Chondrocyte (in vitro differentiated cells): ENCODE measurements at regions not wholly inside any gene's neighbourhood (a gene's known extent, or its start where the extent isn't known, plus 50 kb on each side); places are given as distances from the start of the nearest gene placed in this dataset.

Experiments used
- DNase-seq: peaks from one replicate; pipeline ENCODE4 v3.0.0; 2021; ENCODE audit warnings: mixed read lengths, low spot score
- H3K27ac Mint-ChIP-seq: one replicate; pipeline ENCODE4 v1.8.0; 2021; ENCODE audit warnings: mild to moderate bottlenecking, moderate library complexity, mixed read lengths; ENCODE audit not compliant: unreplicated experiment
- H3K27me3 Mint-ChIP-seq: 2 replicates; pipeline ENCODE4 v1.8.0; 2021; ENCODE audit warnings: low read depth, mixed read lengths
- H3K36me3 Mint-ChIP-seq: 2 replicates; pipeline ENCODE4 v1.8.0; 2021; ENCODE audit warnings: low read depth, mixed read lengths
- H3K4me1 Mint-ChIP-seq: 2 replicates; pipeline ENCODE4 v1.8.0; 2021; ENCODE audit warnings: low read depth, mild to moderate bottlenecking, mixed read lengths
- H3K4me3 Mint-ChIP-seq: one replicate; pipeline ENCODE4 v1.8.0; 2021; ENCODE audit warnings: mild to moderate bottlenecking, moderate library complexity, mixed read lengths; ENCODE audit not compliant: unreplicated experiment
- H3K9me3 Mint-ChIP-seq: 2 replicates; pipeline ENCODE4 v1.8.0; 2021; ENCODE audit warnings: low read depth, mixed read lengths
- TF ChIP-seq, protein P1 (sequence below): fragments of 200-600 bp; sonication (generic); IDR thresholded peaks from 2 replicates; pipeline ENCODE4 v1.5.0; 2021; ENCODE audit warnings: antibody characterized with exemption, mild to moderate bottlenecking, moderate library complexity

DNA sequence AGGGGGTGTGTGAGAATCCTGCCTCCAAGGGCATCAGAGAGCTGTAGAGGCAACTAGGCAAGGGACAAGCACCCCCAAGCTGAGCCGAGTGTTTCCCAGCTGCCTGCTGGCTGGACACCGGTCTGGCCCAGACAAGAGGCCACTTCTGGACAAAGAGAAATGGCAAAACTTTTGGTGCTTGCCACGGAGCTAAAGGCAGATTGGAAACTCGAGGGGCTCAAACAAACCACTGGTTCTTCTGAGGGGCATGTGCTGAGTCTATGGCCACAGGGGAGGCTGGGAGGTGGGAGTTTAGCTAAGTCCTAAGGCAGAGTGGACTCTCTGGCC, 66.5 kb upstream of the INPP5A start:
- Mint-ChIP-seq H3K27me3 (peaks cover 14% of the 10 kb centered on the region), H3K9me3 (peaks cover 3% of the 10 kb centered on the region), H3K4me1 (peaks cover 4% of the 10 kb centered on the region), H3K4me3 (no peak overlapping the region), H3K27ac (no peak overlapping the region), H3K36me3 (peaks cover 1% of the 10 kb centered on the region)
- TF ChIP-seq, protein P1, sequence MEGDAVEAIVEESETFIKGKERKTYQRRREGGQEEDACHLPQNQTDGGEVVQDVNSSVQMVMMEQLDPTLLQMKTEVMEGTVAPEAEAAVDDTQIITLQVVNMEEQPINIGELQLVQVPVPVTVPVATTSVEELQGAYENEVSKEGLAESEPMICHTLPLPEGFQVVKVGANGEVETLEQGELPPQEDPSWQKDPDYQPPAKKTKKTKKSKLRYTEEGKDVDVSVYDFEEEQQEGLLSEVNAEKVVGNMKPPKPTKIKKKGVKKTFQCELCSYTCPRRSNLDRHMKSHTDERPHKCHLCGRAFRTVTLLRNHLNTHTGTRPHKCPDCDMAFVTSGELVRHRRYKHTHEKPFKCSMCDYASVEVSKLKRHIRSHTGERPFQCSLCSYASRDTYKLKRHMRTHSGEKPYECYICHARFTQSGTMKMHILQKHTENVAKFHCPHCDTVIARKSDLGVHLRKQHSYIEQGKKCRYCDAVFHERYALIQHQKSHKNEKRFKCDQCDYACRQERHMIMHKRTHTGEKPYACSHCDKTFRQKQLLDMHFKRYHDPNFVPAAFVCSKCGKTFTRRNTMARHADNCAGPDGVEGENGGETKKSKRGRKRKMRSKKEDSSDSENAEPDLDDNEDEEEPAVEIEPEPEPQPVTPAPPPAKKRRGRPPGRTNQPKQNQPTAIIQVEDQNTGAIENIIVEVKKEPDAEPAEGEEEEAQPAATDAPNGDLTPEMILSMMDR: no peak
- DNase-seq: peak; percentile 56

DNA sequence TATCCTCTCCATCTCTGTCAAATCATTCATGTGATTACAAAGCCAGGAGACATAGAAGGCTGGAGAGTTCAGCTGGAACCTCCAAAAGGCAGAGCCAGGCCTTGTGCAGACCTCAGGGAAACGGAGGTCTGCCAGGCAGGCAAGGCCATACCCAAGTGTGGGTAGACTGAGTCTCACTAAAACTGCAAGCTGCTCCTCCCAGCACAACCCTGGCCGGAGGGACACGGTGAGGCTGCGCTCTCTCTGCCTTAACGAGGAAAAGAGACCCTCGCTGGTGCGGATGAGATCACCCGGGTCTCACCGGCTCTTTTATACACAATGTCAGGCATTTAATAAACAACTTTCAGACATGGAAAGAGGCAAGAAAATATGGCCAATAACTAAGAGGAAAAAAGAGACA, 66.1 kb upstream of the INPP5A start:
- Mint-ChIP-seq H3K36me3 (peaks cover 1% of the 10 kb centered on the region), H3K27ac (no peak overlapping the region), H3K4me3 (no peak overlapping the region), H3K4me1 (peaks cover 4% of the 10 kb centered on the region), H3K27me3 (peaks cover 14% of the 10 kb centered on the region), H3K9me3 (peaks cover 3% of the 10 kb centered on the region)
- peak; percentile 52 for DNase-seq
- TF ChIP-seq, protein P1: no peak

DNA sequence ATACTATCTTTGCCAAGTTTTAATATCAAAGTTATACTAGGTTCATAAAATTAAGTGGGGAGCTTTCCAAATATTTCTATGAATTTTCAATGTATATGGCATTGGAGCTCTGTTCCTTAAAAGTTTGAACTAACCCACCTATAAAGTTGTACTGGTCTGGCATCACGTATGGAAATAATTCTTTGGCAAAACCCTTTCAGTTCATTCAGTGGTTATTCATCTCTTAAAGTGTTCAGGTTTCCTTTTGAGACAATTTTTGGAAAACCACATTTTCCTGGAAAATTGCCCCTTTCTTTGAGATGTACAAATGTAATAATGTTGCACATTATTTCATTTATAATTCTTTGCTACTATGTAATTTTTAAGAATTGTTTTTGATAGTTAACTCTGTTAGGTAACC, 62.5 kb upstream of the INPP5A start:
- TF ChIP-seq, protein P1: no peak
- no peak for DNase-seq
- H3K27ac Mint-ChIP-seq: no peak overlapping the region
- H3K27me3 Mint-ChIP-seq: peaks cover 14% of the 10 kb centered on the region
- H3K36me3 Mint-ChIP-seq: peaks cover 1% of the 10 kb centered on the region
- H3K4me3 Mint-ChIP-seq: no peak overlapping the region
- peaks cover 4% of the 10 kb centered on the region for H3K4me1 Mint-ChIP-seq
- H3K9me3 Mint-ChIP-seq: peaks cover 3% of the 10 kb centered on the region

DNA sequence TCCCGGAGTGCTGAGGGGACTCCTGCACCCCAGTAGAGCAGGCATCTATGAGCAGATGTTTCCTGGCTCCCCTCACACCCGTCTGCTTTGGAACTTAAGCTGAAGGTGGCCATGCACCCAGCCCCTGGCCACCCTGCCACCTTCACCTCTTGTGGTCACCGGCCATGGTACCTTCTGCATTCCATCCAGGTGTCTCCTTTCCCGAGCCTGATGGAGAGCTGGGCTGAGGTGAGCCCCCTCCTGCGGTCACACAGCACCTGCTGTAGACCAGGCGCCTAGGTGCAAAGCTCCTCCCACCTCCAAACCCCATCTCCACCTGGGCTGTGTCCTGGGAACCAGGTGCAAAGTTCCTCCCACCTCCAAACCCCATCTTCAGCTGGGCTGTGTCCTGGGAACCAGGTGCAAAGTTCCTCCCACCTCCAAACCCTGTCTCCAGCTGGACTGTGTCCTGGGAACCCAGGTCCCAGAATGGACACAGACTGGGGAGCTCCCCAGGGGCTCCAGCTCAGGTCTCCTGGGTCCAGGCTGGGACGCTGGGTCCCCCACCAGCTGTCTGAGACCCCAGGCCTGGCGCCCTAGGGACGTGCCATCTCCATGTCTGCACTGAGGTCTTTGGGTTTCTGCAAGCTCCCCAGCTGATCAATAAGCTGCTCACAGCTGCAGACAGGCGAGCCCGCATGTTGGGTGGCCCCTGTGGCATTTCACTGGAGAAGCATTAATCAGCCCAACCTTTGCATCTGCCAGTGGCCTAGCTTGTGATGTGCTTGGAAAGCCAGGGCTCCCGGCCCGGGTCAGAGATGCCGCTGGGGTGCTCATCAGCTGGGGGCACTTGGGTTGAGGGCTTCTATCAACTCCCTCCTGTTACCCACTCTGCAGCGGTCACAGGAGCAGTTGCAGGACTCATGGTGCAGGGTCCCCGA, 61.2 kb upstream of the INPP5A start:
- TF ChIP-seq, protein P1: no peak

DNA sequence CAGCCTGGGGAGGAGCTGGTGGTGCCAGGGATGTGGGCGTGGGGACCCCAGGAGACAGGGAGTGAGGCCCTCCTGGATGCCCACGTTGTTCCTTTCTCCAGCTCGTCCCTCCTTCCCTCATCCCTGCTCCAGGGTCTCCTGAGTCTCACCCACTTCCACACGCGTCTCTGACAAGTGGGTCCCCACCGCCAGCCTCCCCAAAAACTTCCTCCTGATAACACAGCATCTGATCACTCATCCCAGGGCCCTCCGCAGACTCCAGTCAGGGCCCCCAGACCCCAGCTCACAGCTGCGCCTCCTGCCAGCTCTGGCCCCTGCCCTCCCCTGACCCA, 60.6 kb upstream of the INPP5A start:
- Mint-ChIP-seq H3K36me3 (peaks cover 1% of the 10 kb centered on the region), H3K27ac (no peak overlapping the region), H3K9me3 (no peaks in the 10 kb centered on the region), H3K4me1 (peaks cover 20% of the 10 kb centered on the region), H3K4me3 (no peak overlapping the region), H3K27me3 (peaks cover 12% of the 10 kb centered on the region)
- TF ChIP-seq, protein P1: no peak
- no peak for DNase-seq

More for the DNA sequence above, 61.2 kb upstream of the INPP5A start:
- Mint-ChIP-seq H3K4me1 (peaks cover 14% of the 10 kb centered on the region), H3K36me3 (peaks cover 1% of the 10 kb centered on the region), H3K27ac (no peak overlapping the region), H3K27me3 (peaks cover 12% of the 10 kb centered on the region), H3K4me3 (no peak overlapping the region), H3K9me3 (peaks cover 3% of the 10 kb centered on the region)
- DNase-seq: peak; percentile 78
